K562 (cell line): ENCODE measurements at regions not wholly inside any gene's neighbourhood (a gene's known extent, or its start where the extent isn't known, plus 50 kb on each side); places are given as distances from the start of the nearest gene placed in this dataset.
"Not testable (repeated sequence)": the region's sequence is repeated elsewhere in the genome, so short reads cannot be mapped to it uniquely, and the experiment has no call there.

ENCODE experiments used
- ATAC-seq: fragments of 200-7000 bp; cut with Tn5 transposase; 3 replicates; pipeline ENCODE4 v1.9.1; 2020; ENCODE audit warnings: moderate library complexity
- BruUV-seq: library from RNA; stranded (reverse); fragments of 400-500 nt; replicated peaks from 2 replicates; lab custom pipeline; 2021; lab: Mats Ljungman, UMichigan
- CTCF ChIA-PET: fragments of 300-600 bp; formaldehyde crosslinking; extraction: SDS; loops from one replicate; lab custom pipeline; 2021; ENCODE audit warnings: low intra/inter-chr PET ratio; lab: Yijun Ruan, JAX
- POLR2A ChIA-PET: fragments of 300-600, 350-650 bp; sonication (Branson Sonifier 250); formaldehyde crosslinking; extraction: SDS; loops from one replicate; lab custom pipeline; 2021; ENCODE audit warnings: antibody characterized with exemption, inconsistent platforms; lab: Yijun Ruan, JAX
- DNase-seq, 4 experiments: peaks; one replicate each; pipeline versions ENCODE4 v3.0.0 to v3.0.0-alpha.2; 2011 to 2018; ENCODE audit warnings: low spot score in 3 of 4, mixed read lengths in 3 of 4; ENCODE audit errors: extremely low read depth in 1 of 4
- FAIRE-seq: peaks from 2 replicates; lab custom pipeline; 2011; peaks lifted over from hg19 to GRCh38; lab: Jason Lieb, UNC
- H2AFZ ChIP-seq: 2 replicates; pipeline ENCODE4 v1.6.0; 2011; ENCODE audit warnings: low read depth, low read length, control low read depth, inconsistent platforms
- H3K27ac ChIP-seq: fragments of 200-600 bp; 3 replicates; pipeline ENCODE4 v1.8.0; 2011; ENCODE audit warnings: low read depth, mild to moderate bottlenecking, control low read depth, inconsistent platforms, low read length, moderate library complexity, mixed read lengths; ENCODE audit errors: extremely low read depth
- H3K27me3 ChIP-seq, 2 experiments: fragments of 300-600 bp in 1 of 2; 2 replicates in 1 of 2; 3 replicates in 1 of 2; pipeline versions ENCODE4 v1.6.0 to v1.8.0; 2011; ENCODE audit warnings: inconsistent platforms in 2 of 2, low read length in 2 of 2, mild to moderate bottlenecking in 1 of 2, mixed read lengths in 1 of 2, moderate library complexity in 1 of 2; ENCODE audit not compliant: control insufficient read depth in 2 of 2, insufficient read depth in 2 of 2
- H3K36me3 ChIP-seq: fragments of 300-600 bp; 3 replicates; pipeline ENCODE4 v1.8.0; 2011; ENCODE audit warnings: mild to moderate bottlenecking, low read length, inconsistent platforms; ENCODE audit not compliant: control insufficient read depth, insufficient read depth
- H3K4me1 ChIP-seq, 2 experiments: fragments of 200-600 bp in 1 of 2; replicated peaks in 1 of 2; 2 replicates in 1 of 2; 3 replicates in 1 of 2; pipeline versions ENCODE4 v1.5.1 to v1.8.0; 2011; ENCODE audit warnings: inconsistent platforms in 2 of 2, low read length in 2 of 2, mild to moderate bottlenecking in 1 of 2, mixed read lengths in 1 of 2, moderate library complexity in 1 of 2; ENCODE audit not compliant: control insufficient read depth in 2 of 2, insufficient read depth in 2 of 2
- H3K4me2 ChIP-seq: 2 replicates; pipeline ENCODE4 v1.6.1; 2011; ENCODE audit warnings: low read length, control low read depth, inconsistent platforms, mixed read lengths; ENCODE audit not compliant: insufficient read depth
- H3K4me3 ChIP-seq: fragments of 200-600 bp; sonication (generic), shearing (Covaris generic); 2 replicates; pipeline ENCODE4 v1.5.1; 2016; ENCODE audit warnings: control low read depth, inconsistent platforms
- H3K79me2 ChIP-seq: fragments of 200-600 bp; 3 replicates; pipeline ENCODE4 v1.8.0; 2011; ENCODE audit warnings: low read length, inconsistent platforms; ENCODE audit not compliant: control insufficient read depth, insufficient read depth
- H3K9ac ChIP-seq, 2 experiments: 2 replicates each; pipeline versions ENCODE4 v1.6.0 to v1.6.1; 2011; ENCODE audit warnings: low read depth in 2 of 2, low read length in 2 of 2, control low read depth in 1 of 2, inconsistent platforms in 1 of 2, mild to moderate bottlenecking in 1 of 2, mixed read lengths in 1 of 2; ENCODE audit not compliant: insufficient read depth in 1 of 2
- H3K9me1 ChIP-seq: one replicate; pipeline ENCODE4 v1.6.0; 2011; ENCODE audit warnings: inconsistent platforms, mild to moderate bottlenecking, low read length, moderate library complexity; ENCODE audit not compliant: control insufficient read depth, insufficient read depth
- H3K9me3 ChIP-seq: replicated peaks from 2 replicates; pipeline ENCODE4 v1.5.1; 2011; ENCODE audit warnings: low read depth, low read length, inconsistent platforms; ENCODE audit not compliant: control insufficient read depth, insufficient read depth
- H4K20me1 ChIP-seq: replicated peaks from 2 replicates; pipeline ENCODE4 v1.6.1; 2011; ENCODE audit warnings: low read length, inconsistent platforms, mixed read lengths; ENCODE audit not compliant: control insufficient read depth, insufficient read depth
- WGBS: fragments of 100-300 bp; shearing (Covaris generic); methylation state at CpG from one replicate; pipeline ENCODE4 v1.1.6; 2016; ENCODE audit warnings: low coverage, mixed read lengths; ENCODE audit not compliant: insufficient coverage; ENCODE audit errors: missing lambda C conversion rate; 5-methylcytosine and 5-hydroxymethylcytosine counted together
- in situ Hi-C: fragments of 300-500 bp; cut with MboI; formaldehyde crosslinking; loops from 4 replicates; pipeline ENCODE4 v1.15.0; 2018; ENCODE audit warnings: inconsistent platforms, mixed read lengths
- intact Hi-C: fragments of 100-400 bp; cut with micrococcal nuclease; formaldehyde crosslinking; loops from 2 replicates; pipeline ENCODE4 v1.14.2; 2022

DNA sequence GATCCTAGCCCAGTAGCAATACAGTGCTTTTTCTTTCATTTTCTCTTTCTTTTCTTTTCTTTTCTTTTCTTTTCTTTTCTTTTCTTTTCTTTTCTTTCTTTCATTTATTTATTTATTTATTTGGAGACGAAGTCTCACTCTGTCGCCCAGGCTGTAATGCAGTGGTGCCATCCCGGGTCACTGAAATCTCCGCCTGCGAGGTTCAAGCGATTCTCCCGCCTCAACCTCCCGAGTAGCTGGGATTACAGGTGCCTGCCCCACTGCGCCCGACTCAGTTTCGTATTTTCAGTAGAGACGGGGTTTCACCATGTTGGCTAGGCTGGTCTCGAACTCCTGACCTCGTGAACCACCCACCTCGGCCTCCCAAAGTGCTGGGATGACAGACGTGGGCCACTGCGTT, 1948.0 kb upstream of the DEFB115 start:
- H3K9me1 ChIP-seq, H2AFZ ChIP-seq, H3K27me3 ChIP-seq, H3K9ac ChIP-seq, DNase-seq, H4K20me1 ChIP-seq, H3K27ac ChIP-seq, H3K4me2 ChIP-seq, H3K4me1 ChIP-seq, CTCF ChIA-PET, FAIRE-seq, ATAC-seq, BruUV-seq, H3K4me3 ChIP-seq, POLR2A ChIA-PET, H3K9me3 ChIP-seq, intact Hi-C loops, H3K36me3 ChIP-seq, H3K79me2 ChIP-seq: not testable (repeated sequence)
- in situ Hi-C loops = loop anchor here (25.0 kb wide), 1 partner anchor 1028 kb away; no protein-coding TSS in a partner anchor
- WGBS = 18% methylated on average over 10 of the region's 17 CpGs

GRCh38 chr20:29311046-29311445, 1946.4 kb upstream of the DEFB115 start:
- H4K20me1 ChIP-seq, H3K4me1 ChIP-seq, H3K9me3 ChIP-seq, DNase-seq, ATAC-seq, H3K9ac ChIP-seq, H3K4me3 ChIP-seq, intact Hi-C loops, H3K27ac ChIP-seq, H3K9me1 ChIP-seq, FAIRE-seq, H2AFZ ChIP-seq, CTCF ChIA-PET, BruUV-seq, H3K36me3 ChIP-seq, H3K4me2 ChIP-seq, H3K27me3 ChIP-seq, POLR2A ChIA-PET, H3K79me2 ChIP-seq: not testable (repeated sequence)
- in situ Hi-C loops = loop anchor here (25.0 kb wide), 1 partner anchor 1026 kb away; no protein-coding TSS in a partner anchor
- 7% methylated on average over 12 of the region's 16 CpGs for WGBS

- intact Hi-C loops, H3K36me3 ChIP-seq: not testable (repeated sequence)
Observed at GRCh38 chr20:29312679-29313078, 1944.8 kb upstream of the DEFB115 start.

More at GRCh38 chr20:29312679-29313078, 1944.8 kb upstream of the DEFB115 start:
- H3K4me2 ChIP-seq, H3K4me1 ChIP-seq, H2AFZ ChIP-seq, POLR2A ChIA-PET, H3K4me3 ChIP-seq, ATAC-seq, CTCF ChIA-PET, H3K27ac ChIP-seq, H3K9ac ChIP-seq, H4K20me1 ChIP-seq, DNase-seq, H3K9me1 ChIP-seq, H3K9me3 ChIP-seq, BruUV-seq, H3K27me3 ChIP-seq, H3K79me2 ChIP-seq, FAIRE-seq: not testable (repeated sequence)
- 4% methylated on average over 7 of the region's 8 CpGs for WGBS
- in situ Hi-C loops = loop anchor here (25.0 kb wide), 1 partner anchor 1025 kb away; no protein-coding TSS in a partner anchor
